ENCODE measurements at regions not wholly inside any gene's neighbourhood (a gene's known extent, or its start where the extent isn't known, plus 50 kb on each side); places are given as distances from the start of the nearest gene placed in this dataset.

- H3K4me1 ChIP-seq (ENCODE audit: control insufficient read depth, insufficient read depth, low read length) = no peaks in the 10 kb centered on the region
- no peaks in the 10 kb centered on the region for H3K27me3 Mint-ChIP-seq (ENCODE audit: low read depth in 2 of 2)
- no peaks in the 10 kb centered on the region for H3K36me3 ChIP-seq (ENCODE audit: control insufficient read depth, insufficient read depth, low read length)
- H3K4me3 Mint-ChIP-seq = no peak overlapping the region
- no CpG with 5 or more reads among the region's 1 CpG for WGBS (ENCODE audit: insufficient coverage)
- H3K4me1 Mint-ChIP-seq = no peaks in the 10 kb centered on the region
- intact Hi-C loops (cut with micrococcal nuclease) = no loop called here
- no peak overlapping the region for H3K27ac ChIP-seq (ENCODE audit: low read length)
- DNase-seq (no peak), ATAC-seq (no peak)
- H3K27me3 ChIP-seq (ENCODE audit: control insufficient read depth, insufficient read depth, low read length) = no peaks in the 10 kb centered on the region
- no peak overlapping the region for H3K27ac Mint-ChIP-seq
- TF ChIP-seq, protein P1, sequence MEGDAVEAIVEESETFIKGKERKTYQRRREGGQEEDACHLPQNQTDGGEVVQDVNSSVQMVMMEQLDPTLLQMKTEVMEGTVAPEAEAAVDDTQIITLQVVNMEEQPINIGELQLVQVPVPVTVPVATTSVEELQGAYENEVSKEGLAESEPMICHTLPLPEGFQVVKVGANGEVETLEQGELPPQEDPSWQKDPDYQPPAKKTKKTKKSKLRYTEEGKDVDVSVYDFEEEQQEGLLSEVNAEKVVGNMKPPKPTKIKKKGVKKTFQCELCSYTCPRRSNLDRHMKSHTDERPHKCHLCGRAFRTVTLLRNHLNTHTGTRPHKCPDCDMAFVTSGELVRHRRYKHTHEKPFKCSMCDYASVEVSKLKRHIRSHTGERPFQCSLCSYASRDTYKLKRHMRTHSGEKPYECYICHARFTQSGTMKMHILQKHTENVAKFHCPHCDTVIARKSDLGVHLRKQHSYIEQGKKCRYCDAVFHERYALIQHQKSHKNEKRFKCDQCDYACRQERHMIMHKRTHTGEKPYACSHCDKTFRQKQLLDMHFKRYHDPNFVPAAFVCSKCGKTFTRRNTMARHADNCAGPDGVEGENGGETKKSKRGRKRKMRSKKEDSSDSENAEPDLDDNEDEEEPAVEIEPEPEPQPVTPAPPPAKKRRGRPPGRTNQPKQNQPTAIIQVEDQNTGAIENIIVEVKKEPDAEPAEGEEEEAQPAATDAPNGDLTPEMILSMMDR (IDR thresholded peaks at IDR 0.05) = no peak
- H3K36me3 Mint-ChIP-seq = no peaks in the 10 kb centered on the region
- H3K9me3 Mint-ChIP-seq = peaks cover 0 to 10% of the 10 kb centered on the region in 2 donors
- H3K9me3 ChIP-seq (ENCODE audit: control insufficient read depth, insufficient read depth, low read length) = no peaks in the 10 kb centered on the region
- H3K4me3 ChIP-seq (ENCODE audit: low read length) = no peak overlapping the region
Observed at GRCh38 chr6:56407883-56408410, 160.6 kb upstream of the COL21A1 start.

DNA sequence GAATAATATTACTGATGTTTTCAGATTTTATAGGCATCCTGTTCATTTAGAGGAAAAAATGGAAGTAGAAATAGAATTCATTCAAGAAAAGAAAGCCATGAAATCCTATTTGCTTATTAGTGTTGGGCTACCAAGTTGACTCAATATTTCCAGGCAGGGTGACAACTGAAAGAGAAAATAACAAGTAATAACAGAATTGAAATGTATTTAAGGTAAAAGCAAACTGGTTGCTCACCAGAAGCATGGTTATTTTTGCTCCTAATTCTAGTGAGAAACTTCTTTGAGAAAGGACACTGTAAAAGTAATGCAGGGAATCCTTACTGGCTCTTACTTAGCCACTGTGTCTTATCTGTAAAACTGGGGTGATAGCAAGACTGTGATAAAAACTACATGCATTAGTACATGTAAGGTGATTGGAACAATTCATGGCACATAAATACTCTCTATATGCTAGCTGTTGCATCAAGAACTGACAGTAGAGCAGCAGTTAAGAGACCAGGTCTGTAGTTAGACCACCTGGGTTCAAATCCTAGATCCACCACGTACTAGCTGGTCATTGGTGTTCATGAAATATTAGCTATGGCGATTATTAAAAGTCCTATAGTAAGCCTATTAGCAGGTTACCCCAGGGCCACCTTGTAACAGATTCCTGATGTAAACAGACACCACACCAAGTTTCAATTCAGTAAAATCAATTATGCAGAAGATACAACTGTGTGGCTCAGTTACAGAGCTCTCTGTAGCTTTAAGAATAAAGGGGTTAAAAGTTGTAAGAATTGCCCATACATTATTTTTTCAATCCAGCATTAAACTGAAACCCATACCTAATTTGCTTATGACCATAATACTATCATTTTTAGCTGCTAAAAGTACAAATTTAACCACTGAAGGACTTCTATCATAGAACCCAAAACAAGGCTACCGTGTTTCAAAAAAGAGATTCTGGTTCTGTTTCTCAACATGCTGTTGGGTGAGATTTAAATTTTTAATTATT lies 159.2 kb upstream of the COL21A1 start:
- H3K4me3 ChIP-seq (ENCODE audit: low read length) = no peak overlapping the region
- TF ChIP-seq, protein P1 (IDR thresholded peaks at IDR 0.05) = no peak
- 88% methylated on average over 2 of the region's 3 CpGs for WGBS (ENCODE audit: insufficient coverage)
- H3K9me3 ChIP-seq (ENCODE audit: control insufficient read depth, insufficient read depth, low read length) = no peaks in the 10 kb centered on the region
- peaks cover 3 to 8% of the 10 kb centered on the region in 2 donors for H3K9me3 Mint-ChIP-seq
- peaks cover 0 to 3% of the 10 kb centered on the region in 2 donors for H3K27me3 Mint-ChIP-seq (ENCODE audit: low read depth in 2 of 2)
- H3K4me1 Mint-ChIP-seq = no peaks in the 10 kb centered on the region
- H3K27ac ChIP-seq (ENCODE audit: low read length) = no peak overlapping the region
- H3K36me3 ChIP-seq (ENCODE audit: control insufficient read depth, insufficient read depth, low read length) = no peaks in the 10 kb centered on the region
- intact Hi-C loops (cut with micrococcal nuclease) = no loop called here
- H3K27me3 ChIP-seq (ENCODE audit: control insufficient read depth, insufficient read depth, low read length) = no peaks in the 10 kb centered on the region
- ATAC-seq = no peak
- no peak for DNase-seq
- no peak overlapping the region for H3K27ac Mint-ChIP-seq
- no peaks in the 10 kb centered on the region for H3K36me3 Mint-ChIP-seq
- no peaks in the 10 kb centered on the region for H3K4me1 ChIP-seq (ENCODE audit: control insufficient read depth, insufficient read depth, low read length)
- H3K4me3 Mint-ChIP-seq = no peak overlapping the region

DNA sequence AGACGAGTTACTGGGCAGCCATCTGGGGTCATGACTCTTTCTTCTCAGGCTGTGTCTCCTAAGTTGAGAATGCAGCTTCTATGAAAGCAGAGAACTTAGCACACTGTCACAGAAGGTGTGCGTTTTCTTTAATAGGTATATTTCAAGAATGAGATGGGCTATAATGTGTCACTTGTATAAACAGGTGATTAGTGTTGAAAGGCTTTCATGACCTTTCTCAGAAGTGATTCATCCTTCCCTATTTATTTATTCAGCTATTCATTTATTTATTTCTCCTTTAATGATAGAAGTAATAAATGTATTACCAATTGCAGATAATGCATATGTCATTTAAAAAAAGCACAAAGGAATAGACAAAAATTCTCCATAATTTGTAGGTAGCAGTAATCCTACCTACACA lies 157.2 kb upstream of the COL21A1 start:
- WGBS (ENCODE audit: insufficient coverage) = 88% methylated on average over 1 of the region's 2 CpGs
- H3K9me3 ChIP-seq (ENCODE audit: control insufficient read depth, insufficient read depth, low read length) = no peaks in the 10 kb centered on the region
- intact Hi-C loops (cut with micrococcal nuclease) = no loop called here

More for the DNA sequence above, 157.2 kb upstream of the COL21A1 start:
- Mint-ChIP-seq H3K27me3 (ENCODE audit: low read depth in 2 of 2) (peaks cover 0 to 3% of the 10 kb centered on the region in 2 donors), H3K4me3 (no peak overlapping the region), H3K9me3 (peaks cover 3 to 5% of the 10 kb centered on the region in 2 donors), H3K4me1 (no peaks in the 10 kb centered on the region), H3K27ac (no peak overlapping the region), H3K36me3 (no peaks in the 10 kb centered on the region)
- H3K4me3 ChIP-seq (ENCODE audit: low read length) = no peak overlapping the region
- DNase-seq (no peak), ATAC-seq (no peak)
- H3K27ac ChIP-seq (ENCODE audit: low read length) = no peak overlapping the region
- H3K4me1 ChIP-seq (ENCODE audit: control insufficient read depth, insufficient read depth, low read length) = no peaks in the 10 kb centered on the region
- H3K27me3 ChIP-seq (ENCODE audit: control insufficient read depth, insufficient read depth, low read length) = no peaks in the 10 kb centered on the region
- TF ChIP-seq, protein P1 (IDR thresholded peaks at IDR 0.05) = no peak
- H3K36me3 ChIP-seq (ENCODE audit: control insufficient read depth, insufficient read depth, low read length) = no peaks in the 10 kb centered on the region
